Stimulated activated CD4-positive, alpha-beta T cell treated with anti-CD3 and anti-CD28 coated beads, Interleukin-15, amount 100 ng/mL, for 24 hours (primary cell): ENCODE measurements at regions not wholly inside any gene's neighbourhood (a gene's known extent, or its start where the extent isn't known, plus 50 kb on each side); places are given as distances from the start of the nearest gene placed in this dataset.
"Not testable (repeated sequence)": the region's sequence is repeated elsewhere in the genome, so short reads cannot be mapped to it uniquely, and the experiment has no call there.

Source experiments
- DNase-seq: peaks from one replicate; pipeline ENCODE4 v3.0.0-alpha.2; 2020

DNA sequence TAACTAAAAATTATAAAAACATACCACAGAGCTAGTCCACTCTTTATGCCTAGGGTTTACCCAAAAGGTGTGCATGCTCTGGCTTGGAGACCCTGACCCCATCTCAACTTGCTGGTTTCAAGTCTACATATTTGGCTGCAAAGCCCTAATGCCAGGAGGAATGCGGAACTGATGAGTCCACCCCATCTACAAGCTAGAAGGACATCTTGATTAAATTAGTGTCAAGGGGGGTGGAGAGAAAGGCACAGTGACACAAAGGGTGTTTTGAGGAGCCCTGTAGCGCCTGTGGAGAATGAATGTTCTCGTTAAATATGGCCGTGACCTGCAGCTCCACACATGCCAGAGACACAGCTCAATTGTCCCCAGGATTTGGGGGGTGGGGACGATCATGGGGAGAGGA lies 104.1 kb upstream of the IKBKE start:
- DNase-seq, result not testable (repeated sequence)

GRCh38 chr1:206366772-206367171 lies 103.5 kb upstream of the IKBKE start:
- DNase-seq, result not testable (repeated sequence)

- DNase-seq, result not testable (repeated sequence)
Observed at GRCh38 chr1:206367955-206368622, 102.2 kb upstream of the IKBKE start.

DNA sequence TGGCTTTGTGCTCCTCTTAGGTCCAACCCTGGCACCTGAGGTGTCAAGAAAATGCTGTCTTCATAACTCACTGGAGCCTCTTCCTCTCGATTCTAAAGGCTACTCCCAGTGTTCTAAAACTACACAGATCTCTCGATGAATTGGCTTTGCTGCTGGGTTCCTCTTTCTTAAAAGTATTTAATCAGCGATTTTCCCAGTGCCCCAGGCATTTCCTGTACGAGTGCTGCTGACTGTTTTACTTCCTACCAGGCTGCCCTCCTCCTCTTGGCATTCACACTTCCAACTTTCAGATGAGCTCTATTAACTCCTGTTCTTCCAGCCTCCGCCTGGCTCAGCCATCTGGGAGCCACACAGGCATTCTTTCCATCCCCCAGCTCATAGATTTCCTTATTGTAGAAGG lies 95.6 kb upstream of the IKBKE start:
- not testable (repeated sequence) for DNase-seq

DNA sequence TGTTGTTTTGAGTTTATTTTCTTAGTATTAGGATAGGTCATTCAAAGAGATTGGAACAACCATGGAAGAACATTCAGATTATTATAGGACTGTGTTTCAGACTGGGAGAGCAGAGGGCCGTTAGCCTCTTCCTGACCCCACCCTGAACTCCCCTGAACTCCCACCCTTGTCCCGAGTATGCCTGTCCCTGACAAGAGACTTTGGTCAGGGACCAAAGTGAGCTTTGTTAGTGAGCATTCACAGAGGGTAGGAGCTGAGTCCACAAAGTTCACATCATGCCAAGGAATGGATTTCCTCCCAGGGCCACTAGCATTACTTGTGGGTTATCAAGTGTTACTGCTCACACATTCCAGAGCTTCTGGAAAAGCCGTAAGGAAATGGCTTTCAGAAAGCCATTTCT lies 94.7 kb upstream of the IKBKE start:
- not testable (repeated sequence) for DNase-seq

GRCh38 chr1:206378506-206378905 lies 91.8 kb upstream of the IKBKE start:
- DNase-seq, result not testable (repeated sequence)

DNA sequence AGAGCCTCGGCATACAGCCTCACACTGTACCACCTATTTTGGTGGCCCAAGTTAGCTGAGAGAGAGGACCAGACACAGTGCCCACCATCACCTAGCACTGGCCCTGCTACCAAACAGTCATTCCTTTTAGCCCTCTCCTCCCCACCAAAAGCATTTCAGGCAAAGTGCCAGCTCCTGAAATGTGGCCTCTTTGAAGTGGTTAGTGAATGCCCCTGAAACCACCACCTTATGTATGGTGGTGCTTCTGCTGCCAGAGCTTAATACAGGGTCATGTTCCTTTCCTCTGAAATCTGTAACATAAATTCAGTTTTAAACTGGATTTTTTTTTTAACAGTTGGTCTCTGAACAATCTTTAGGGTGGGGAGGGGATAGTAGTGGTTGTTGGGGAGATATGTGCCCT lies 91.0 kb upstream of the IKBKE start:
- DNase-seq, result not testable (repeated sequence)

- DNase-seq, result not testable (repeated sequence)
Observed at GRCh38 chr1:206380163-206380790, 90.0 kb upstream of the IKBKE start.

DNA sequence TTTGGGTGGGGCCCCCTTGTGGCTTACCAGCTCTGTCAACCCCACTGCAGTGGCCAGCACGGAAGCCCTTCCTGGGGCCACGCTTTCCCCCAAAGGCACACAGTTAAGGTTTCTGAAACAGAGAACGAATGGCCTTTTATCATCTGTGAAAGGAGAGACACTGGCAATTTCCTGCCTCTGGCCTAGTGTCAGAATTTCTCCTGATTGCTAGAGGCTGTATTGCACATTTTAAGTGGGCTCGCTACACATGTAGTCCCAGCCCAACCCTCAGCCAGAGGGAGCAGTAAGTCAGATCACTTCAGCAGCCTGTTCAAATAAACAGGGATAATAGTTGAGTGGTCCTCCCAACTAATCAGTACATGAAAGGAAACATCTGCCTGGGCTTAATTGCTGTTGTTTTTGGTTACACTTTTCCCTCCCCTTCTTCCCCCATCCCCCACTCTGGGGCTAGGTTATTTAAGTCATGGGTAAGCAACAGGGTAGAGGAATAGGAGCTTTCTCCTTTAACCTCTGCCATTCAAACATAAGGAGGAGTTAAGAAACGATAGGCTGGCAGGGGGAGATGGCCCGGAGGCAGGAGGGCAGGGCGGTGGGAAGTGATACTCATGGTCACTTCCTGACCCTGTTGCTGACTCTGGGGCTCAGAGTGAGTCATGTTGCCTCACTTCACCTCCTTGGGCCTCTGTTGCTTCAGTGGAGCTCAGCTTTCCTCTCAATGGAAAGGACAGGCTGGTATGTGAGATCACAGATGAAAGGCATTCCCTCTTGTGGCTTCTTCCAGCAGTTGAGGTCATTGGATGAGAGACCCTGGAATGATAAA lies 89.3 kb upstream of the IKBKE start:
- peak; percentile 8 for DNase-seq

GRCh38 chr1:206384029-206384807 lies 86.1 kb upstream of the IKBKE start:
- DNase-seq, result peak; percentile 2

GRCh38 chr1:206384891-206385290 lies 85.4 kb upstream of the IKBKE start:
- not testable (repeated sequence) for DNase-seq

DNA sequence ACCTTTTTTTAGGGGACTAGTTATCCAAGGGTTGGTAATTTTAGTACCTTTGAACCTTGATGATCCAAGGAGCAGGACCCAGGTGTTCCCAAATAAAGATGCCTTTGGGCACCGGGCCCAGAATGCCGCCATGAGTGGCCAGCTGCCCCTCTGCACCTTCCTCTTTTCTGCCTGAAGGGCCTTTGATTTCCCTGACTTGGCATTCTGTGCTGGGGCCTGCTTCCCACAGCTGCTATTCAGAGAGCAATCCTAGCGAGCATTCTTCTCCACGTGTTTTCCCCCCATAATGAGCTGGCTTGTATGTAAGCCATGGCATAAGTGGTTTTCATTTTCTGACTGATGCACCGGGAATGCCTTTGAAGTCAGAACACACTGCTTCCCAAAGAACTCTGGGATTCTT lies 82.6 kb upstream of the IKBKE start:
- DNase-seq, result not testable (repeated sequence)

DNA sequence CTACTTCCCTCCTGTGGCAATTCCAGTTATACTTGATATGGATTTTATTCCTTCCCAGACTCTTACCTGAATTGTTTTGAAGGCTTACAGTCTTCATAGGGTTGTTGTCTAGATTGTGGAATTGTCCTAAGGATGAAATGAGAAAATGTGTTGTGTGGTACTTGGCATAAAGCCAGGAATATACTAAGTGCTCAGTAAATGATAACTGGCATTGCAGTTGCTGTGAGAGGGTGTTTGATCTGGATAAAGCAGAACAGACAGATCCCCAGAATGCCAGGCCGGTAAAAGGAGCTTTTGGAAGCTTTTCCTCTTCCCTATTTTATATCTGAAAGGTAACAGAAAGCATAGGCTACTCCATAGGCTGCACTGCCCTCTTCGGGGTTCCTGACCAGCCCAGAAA lies 78.4 kb upstream of the IKBKE start:
- DNase-seq, result not testable (repeated sequence)

DNA sequence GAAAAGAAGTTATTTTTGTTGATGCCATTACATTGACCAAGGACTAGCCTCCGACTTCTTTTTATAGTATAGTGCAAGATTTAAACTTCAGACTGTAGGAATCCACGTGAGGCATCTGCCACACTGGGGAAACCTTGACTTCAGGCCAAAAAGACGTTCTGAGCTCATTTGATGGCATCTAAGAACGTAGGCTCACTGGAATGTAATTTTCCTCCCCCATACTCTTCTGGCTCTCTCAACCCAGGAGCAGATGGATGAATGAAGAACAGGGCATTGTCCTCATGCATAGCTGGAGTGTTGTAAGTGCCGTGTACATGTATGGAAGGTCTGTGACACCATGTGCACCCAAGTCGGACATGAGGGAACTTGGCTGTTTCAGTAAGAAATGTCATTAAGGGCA lies 72.8 kb upstream of the IKBKE start:
- DNase-seq, result not testable (repeated sequence)

DNA sequence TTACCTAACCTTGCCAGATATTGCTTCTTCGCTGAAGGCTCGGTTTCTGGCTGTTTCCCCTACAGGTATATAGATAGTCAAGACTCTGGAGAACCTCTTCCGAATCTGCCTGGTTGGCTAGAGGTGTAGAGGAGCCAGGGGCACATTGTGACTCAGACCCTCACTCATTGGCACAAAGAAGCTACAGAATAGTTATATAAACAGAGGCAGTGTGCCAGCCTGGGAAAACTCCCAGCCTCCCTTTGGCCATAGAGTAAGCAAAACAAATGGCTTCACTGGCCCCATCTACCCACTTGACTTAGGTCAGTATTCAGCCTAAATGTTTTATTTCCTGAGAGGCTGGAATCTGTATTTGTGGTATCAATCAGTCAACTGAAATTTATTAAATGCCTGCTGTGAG lies 72.0 kb upstream of the IKBKE start:
- not testable (repeated sequence) for DNase-seq

DNA sequence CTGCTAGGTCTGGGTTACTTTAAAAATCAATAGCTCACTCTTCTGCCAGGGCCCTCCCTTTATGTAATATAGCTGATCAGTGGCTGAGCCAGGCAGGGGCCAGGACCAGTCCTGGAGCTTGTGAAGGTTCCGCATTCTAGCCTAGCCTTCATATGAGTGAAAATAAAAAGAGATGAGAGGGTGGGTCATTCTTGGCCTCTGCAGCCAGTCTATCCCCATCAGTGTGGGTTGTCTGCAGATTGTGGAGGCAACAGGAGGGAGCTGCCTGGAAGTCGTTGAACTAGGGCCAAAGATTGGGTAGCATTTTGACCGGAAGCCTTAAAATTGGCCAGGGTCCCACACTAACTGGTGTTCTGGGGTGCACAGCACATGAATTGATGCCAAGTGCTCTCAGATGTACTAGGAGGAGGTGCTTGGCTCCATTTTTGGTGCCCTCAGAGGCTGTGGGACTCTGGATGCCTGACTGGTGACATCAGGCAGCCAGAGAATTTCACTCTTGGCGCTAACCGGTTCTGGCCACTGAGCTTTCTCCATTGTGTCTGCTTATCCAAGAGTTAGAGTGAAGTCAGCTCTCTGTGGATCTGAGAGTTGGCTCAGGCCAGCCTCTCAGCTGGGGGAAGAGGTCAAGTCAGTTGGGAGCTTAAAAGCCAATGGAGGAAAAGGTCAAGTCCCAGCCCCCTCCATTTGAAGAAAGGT lies 66.5 kb upstream of the IKBKE start:
- DNase-seq, result not testable (repeated sequence)

GRCh38 chr1:206404309-206405027 lies 65.8 kb upstream of the IKBKE start:
- DNase-seq, result not testable (repeated sequence)

DNA sequence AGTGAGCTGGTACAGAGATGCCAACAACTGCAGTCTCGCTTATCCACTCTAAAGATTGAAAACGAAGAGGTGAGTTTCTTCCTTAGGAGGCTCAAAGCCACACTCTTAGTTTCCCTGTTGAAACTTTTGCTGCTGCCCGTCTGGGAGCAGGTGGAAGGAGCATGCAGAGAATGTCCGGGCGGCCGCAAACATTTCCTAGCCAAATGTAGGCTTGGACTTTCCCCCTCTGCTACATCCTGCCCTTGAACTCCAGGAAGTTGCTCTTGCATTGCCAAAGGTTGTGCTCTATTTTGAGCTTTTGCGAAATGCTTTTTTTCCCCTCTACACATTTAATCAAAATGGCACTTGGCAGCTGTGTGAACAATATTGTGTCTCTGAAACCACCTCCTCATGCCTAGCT lies 65.0 kb upstream of the IKBKE start:
- not testable (repeated sequence) for DNase-seq

DNA sequence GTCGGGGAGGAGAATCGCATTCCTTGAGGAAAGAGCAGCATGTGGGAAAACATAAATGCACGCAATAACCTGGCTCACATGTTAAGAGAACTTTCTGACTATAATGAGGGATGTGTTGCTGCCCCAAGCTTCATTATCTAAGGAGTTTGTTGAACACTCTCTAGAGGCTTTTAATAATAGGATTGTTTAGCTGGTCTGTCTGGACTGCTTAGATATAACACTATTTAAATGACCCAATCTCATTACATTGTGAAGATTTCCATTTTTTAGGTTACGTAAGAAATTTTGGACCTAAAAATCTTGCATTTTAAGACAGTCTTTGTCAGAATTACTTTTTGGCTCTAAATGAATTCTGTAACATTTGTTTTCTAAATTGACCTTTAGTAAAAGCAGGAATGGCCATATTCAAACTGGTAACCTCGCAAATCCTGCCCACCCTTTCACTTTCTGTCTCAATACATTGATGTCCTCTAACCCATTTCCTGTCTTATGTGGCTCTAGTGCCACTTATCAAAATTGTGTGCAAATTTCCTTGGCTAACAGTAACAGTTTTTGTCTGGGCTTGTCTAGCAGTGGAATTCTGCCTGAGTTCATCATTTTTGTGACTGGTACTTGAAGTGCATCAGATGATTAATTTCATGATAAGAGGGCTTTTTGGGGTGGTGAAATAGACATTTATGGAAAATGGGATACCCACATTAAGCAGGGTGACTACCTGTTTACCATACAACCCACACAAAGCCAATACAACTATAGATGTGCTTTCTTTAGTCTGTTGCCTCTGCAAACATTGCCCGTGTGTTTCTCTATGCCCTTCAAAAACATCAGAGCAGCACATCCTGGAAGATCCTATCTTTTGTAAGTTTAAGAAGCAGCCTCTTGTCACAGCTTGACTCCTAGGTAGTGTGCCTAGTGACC lies 61.6 kb upstream of the IKBKE start:
- DNase-seq, result not testable (repeated sequence)

- DNase-seq, result no peak
Observed at GRCh38 chr1:206411321-206411720, 59.0 kb upstream of the IKBKE start.
